NCI-H524 treated with DMSO at 0.1 percent for 48 hours (cell line): ENCODE measurements at regions not wholly inside any gene's neighbourhood (a gene's known extent, or its start where the extent isn't known, plus 50 kb on each side); places are given as distances from the start of the nearest gene placed in this dataset.
"Not testable (repeated sequence)": the region's sequence is repeated elsewhere in the genome, so short reads cannot be mapped to it uniquely, and the experiment has no call there.

Source experiments
- DNase-seq: peaks from one replicate; lab custom pipeline; 2025; lab: John Stamatoyannopoulos, UW

DNA sequence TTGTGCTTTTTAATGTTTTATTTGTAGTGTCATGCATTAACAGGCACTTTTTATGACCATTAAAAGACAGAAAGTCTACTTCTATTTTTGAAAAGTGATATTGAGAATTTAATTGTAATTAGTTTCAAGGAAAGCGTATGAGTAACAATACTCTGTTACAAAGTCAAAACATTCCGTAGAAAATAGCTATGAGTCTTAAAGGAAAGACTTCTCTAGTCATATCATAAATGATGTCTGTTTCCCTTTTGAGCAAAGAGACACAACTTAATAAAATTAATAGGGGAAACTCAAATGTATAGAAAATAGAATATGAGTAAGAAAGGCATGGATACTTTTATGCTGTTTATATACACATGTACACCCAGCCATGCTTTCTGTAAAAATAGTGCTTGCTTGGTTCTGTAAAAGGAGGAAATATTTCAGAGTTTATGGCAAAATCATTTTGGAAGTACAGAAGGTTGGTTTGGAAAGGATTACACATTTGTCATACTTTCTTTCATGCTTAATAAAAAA lies 107.8 kb upstream of the AHI1 start:
- DNase-seq, result no peak

DNA sequence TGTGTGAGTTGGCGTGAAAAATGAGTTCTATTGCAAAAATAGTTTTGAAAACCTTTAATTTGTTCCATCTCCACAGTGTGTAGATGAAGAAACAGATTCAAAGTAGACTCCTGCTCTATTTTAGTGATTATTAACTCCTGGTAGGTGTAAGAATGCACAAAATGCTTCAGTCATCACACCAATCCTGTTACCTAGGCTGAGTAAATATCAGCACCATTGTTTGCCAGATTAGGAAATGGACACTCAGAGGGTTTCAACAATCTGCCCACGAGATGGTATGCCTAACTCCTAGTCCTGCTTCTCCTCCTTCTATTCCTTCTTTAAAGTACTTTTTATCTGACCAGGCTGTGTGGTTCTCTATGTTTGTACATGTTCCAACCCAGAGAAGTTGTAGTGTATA lies 108.9 kb upstream of the AHI1 start:
- no peak for DNase-seq

DNA sequence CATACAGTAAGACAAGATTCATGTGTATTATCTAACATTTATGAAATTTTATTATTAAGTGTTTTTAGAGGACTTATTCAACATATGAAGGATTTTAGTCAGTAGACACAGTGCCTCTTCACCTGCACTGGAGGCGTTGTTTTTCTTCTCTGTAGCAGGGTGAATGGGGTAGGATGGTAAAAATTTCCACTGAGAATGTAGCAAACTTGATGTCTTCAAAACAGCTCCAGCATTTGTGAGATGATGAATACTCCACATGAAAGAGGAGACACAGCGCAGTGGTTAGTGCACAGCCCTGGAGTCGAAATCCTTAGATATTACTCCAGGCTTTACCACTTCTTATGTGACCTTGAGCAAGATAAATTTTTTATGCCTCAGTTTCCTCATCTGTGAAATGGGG lies 110.5 kb upstream of the AHI1 start:
- no peak for DNase-seq

DNA sequence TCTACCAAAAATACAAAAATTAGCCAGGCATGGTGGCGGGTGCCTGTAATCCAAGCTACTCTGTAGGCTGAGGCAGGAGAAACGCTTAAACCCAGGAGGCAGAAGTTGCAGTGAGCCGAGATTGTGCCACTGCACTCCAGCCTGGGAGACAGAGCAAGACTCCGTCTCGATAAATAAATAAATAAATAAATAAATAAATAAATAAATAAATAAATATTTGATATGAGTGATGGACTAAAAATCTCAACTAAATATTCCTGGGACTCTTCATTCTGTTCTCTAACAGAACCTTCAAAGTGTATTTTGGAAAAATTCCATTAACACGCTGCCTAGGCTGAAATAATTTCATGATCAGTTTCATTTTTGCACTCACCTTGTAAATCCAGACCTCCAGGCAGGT lies 112.7 kb upstream of the AHI1 start:
- DNase-seq, result not testable (repeated sequence)

DNA sequence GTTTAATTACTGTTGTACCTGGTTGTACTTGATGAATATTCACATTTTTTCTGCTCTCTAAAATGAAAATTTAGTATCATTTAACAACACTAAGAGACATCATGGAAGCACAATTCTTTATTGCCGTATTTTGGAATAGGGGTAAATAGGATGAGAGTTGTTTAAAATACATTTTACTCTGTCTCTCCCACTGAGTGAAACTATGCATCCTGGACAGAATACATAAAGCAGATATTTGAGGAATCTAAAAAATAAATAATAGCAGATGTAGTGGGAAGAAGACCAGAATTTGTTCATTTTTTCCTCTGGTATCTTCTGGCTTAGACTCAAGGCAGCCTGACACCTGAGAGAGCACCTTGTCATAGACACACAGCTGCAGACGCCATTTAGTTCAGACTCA lies 119.1 kb upstream of the AHI1 start:
- no peak for DNase-seq

DNA sequence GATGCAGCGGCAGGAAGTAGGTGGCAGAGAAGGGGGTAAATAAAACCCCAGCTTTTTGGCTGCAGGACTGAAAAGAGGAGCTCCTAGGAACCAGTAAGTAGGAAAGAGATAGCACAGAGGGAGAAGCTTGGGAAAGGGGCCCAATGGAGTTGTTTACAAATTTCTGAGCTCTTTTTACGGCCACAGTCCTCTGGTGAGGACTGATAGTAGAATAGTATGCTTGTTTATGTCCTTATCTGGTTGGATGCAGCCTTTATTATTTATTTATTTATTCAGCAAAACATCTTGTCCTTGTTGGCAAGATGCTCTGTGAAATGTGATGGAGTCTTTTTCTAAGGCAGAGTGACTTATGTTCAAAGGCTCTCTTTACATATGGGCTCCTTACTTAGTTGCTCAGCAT lies 119.7 kb upstream of the AHI1 start:
- DNase-seq, result no peak

DNA sequence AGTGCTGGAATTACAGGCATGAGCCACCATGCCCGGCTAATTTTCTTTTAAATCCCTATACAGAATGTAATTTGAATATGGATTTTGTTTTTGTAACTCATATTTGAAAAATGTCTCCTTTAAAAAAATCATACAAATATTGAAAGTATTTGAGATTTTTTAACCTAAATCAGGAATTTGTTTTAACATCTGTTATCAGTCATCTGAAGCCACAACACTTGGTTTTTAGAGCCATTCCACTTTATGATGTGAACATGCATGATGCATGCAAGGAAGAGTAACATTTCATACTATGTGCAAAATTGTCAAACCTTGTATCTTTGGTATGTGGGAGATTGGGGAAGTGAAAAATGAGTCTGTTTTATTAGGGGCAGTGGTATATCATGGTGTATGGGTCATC lies 124.5 kb upstream of the AHI1 start:
- DNase-seq, result no peak

DNA sequence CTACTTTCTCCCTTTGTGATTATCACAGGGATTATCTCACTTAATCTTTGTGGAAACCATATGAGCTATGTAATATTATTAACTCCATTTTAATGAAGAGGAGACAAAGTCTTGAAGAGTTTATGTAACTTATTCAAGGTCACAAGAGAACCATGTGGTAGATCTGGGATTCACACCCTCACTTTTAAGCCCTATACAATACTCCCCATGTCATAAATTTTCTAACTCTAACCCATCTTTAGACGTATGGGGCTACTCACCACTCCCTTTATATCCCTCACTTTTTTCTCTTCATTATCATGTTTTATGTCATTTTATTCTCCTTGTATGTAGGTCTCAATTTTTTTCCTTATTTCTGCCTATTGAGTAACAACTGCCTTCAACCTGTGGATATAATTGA lies 126.4 kb upstream of the AHI1 start:
- DNase-seq, result no peak

DNA sequence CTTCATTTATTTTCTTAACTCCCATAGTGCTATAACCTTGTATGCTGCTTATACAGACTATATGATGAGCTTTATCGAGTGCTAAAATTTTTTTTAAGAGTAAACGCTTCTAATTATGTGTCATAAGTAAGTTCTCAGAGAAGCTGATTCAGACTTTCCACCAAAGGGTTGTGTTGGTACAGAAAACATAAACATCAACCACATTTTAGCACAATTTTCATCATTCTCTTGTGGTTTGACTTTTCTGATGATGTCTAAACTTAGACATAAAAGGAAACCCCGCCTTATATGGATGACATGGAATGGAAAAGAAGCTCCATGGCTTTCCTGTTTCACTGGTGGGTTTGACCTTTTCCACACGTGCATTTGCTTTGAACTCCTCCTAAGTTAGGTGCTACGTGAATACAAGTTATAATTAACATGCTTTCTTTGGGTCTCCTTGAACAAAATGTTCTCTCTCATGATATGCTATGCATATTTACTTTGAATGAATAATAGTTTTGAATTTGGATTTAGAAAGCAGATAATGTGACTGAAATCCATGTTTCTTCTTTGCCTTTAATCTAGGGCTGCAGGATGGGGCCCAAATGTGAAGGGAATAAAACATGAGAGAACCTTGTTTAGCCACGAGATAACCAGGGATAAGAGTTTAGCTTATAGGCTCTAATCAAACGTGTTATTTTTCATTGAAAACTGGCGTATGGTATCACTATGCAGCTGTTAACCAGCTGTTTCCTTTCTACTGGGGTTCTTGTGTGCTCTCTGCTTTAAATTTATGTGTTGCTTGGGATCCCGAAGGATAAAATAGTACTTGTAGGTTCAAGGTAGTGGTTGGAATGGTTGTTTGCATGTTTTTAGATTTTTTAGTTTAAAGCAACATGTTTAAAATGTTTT lies 127.1 kb upstream of the AHI1 start:
- DNase-seq, result no peak

DNA sequence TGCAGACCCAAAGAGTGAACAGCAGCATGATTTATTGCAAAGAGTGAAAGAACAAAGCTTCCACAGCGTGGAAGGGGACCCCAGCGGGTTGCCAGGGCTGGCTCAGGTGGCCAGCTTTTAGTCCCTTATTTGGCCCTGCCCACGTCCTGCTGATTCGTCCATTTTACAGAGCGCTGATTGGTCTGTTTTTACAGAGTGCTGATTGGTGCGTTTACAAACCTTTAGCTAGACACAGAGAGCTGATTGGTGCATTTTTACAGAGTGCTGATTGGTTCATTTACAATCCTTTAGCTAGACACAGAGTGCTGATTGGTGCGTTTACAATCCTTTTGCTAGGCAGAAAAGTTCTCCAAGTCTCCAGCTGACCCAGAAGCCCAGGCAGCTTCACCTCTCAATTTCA lies 128.5 kb upstream of the AHI1 start:
- not testable (repeated sequence) for DNase-seq

DNA sequence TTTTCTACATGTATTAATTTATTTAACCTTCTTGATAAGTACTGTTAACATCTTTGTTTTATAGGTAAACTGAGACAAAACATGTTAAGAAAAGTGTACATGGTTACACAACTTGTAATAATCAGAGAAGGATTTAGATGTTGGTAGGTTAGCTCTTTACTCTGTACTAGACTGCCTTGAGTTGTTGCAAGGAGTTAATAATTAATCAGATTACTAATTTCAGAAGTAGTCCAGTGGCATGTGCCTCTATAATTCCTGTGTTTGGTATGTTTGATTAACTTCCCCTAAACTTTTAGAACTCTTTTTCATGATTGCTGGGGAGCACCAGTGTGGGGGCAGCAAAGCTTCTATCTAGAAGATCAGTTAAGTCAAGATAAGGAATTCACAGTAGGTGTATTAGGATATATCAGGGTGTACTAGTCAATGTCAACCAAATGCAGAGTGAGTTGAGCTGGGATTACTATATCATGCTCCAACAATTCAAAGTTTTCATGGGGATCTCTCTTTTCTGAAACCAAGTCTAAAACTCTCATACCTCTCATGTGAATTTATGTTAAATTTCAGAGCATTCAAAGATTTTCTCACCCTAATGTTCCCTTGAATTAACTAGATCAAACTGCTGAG lies 129.7 kb upstream of the AHI1 start:
- no peak for DNase-seq

DNA sequence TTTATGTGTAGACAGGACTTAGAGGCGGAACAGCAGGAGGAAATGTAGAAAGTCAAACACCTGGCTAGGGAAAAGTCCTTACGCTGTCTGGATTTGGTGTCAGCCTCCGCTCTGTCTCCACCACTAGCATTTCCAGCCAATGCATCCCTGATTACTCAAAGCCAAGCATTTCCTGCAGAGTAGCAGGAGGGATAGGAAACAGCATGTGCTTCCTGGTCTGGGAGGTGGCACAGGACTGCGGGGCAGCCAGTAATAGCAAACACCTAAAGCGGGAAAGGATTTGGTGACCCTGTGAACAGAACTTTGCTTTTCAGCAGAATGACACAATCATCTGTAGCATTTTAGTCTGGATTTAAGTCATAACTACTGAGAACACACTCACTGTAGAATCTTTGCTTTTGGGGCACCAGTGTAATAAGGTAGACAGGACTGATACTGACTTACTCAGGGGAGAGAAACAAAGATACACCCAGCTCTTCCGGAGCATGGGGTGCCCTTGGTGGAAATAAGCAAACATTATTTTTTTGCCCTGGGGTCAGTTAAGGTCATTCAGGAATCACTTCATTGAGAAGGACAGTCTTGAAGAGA lies 133.3 kb upstream of the AHI1 start:
- no peak for DNase-seq

DNA sequence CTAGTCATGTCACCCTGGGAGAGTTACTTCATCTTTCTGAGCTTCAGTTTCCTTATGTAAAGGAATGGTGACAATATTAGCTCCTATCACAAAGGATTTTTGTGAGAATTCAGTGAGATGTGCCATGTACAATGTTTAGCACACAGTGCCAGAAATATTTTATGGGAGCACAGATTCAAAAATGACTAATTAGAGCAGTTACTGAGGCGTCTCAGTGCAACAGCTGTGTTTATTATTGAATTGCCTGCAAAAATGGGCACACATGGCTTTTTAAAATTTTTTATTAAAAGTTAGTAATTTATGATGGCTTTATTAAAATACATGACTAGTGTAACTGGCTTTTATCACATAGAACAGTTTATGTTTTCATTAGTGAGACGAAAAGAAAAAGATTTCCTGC lies 134.3 kb upstream of the AHI1 start:
- no peak for DNase-seq

DNA sequence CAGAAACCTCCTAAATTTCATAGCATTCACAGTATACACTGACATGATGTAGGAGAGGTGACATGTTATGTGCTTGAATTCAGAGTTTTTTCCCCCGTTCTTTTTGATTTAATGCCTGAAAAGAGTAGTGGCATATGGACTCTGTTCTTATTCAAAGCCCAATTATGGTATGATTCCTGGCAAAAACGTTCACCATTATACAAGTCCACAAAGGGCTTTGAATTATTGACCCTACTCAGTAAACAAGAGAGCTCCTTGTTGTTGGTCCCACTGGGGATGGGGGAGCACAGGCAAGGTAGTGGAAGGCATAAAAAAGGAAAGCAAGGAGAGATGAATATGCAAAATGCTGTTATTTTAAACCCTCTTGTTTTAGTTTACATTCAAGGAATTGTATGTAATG lies 136.0 kb upstream of the AHI1 start:
- DNase-seq, result no peak

DNA sequence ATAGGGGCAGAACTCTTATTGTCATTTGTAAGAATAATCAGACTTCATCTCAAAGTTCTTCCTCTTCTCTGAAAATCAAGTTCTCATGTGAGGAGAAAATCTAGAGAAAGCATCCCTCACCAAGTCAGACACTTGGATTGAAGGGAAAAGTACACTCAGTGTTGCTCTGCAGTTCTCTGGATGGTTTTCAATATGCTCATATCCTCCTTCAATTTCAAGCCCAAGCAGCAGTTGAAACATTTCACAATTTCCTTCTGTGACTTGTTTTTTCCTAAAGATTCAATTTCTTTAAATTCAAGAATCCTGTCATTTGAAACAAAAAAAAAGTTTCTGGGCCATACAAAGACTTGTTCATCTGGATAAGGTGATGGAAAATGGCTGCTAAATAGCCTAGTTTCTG lies 140.2 kb upstream of the AHI1 start:
- DNase-seq, result no peak

DNA sequence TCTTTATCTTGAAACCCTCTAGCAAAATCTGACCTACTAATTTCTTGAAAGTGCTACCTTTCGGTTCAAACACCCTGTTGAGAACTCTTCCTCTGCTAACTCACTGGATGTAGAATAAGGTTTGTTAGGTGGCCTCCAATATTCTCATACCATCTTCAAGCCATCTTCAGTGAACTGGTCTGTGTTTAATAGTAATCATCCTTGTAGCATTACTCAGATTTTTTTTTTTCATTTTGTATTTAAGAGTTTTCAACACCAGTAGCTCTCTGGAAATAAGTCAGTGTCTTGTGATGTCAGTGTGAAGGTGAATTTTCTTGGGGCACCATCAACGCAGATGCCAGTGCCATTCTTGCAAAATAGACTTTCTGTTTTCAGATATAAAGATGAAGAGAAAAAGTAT lies 140.6 kb upstream of the AHI1 start:
- DNase-seq, result no peak

DNA sequence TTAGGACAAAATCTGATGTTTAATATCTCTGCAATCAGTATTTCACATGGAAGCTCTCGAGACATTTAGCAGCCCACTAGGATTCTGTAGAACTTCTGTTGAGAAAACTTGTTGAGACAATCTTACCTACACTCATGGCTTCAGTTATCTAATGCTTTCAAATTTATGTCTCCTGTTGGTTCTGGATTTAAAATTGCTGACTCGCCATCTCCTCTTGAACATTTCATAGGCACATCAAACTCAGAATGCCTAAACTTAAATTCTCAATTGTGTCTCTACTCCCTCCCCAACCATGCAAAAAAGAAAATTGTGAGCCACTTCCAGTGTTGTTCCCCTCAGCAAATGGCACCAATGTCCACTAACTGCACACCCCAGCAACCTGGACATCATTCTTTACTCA lies 142.5 kb upstream of the AHI1 start:
- no peak for DNase-seq

DNA sequence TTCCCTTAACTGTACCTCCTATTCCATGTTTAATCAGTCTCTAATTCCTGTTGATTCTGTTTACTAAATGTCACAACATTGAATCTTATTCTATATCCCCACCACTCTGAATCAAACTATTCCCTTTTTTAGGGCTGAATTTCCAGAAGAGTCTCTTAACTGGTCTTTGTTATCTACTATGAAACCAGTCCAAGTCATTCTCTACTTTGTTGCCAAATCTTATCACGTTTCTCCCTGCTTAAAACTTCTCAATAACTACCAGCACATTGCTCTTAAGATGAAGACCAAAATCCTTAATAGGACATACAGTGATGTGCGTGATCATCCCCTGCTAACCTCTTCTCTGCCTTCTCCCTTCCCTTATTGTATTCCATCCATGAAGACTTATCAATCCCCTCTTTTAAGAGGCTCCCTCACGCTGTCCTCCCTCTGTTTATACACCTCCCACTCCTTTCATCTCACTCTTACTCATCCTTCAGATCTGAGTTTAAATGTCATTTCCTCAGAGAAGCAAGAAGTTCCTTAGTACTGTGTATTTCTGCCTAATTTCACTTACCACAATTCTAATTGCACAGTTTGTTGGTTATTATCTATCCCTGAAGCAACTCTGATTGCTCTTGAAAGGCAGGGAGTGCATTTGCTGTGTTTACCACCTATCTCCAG lies 143.0 kb upstream of the AHI1 start:
- no peak for DNase-seq

DNA sequence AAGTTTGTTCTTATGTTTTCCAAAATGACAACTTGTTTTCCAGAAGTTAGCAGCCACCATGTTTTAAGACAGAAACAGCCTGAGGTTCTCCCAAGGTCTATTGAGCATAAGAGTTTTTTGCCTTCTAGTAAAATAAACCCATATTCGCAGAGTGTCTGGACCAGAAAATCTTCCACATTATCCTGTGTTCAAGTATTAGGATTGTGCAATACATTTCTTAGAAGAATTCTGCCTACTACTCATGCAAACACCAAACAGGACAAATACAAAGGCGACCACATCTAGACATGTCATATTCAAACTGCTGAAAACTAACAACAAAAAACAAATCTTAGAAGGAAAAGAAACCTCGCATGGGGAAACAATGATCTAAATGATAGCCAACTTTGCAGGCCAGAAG lies 145.4 kb upstream of the AHI1 start:
- DNase-seq, result no peak

DNA sequence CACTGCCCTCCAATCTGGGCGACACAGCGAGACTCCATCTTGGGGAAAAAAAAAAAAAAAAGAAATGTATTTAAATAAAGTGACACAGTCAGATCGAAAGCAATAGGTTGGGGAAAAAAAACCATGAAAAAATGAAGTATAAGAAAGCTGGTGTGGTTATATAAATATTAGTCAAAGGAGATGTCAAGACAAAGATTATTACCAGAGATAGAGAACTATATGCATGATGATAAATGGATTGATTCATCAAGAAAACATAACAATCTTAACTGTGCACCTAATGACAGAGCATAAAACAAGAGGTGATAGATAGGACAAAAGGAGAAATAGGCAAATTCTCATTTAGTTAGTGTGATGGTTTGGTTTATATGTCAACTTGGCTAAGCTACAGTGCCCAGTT lies 146.9 kb upstream of the AHI1 start:
- no peak for DNase-seq

DNA sequence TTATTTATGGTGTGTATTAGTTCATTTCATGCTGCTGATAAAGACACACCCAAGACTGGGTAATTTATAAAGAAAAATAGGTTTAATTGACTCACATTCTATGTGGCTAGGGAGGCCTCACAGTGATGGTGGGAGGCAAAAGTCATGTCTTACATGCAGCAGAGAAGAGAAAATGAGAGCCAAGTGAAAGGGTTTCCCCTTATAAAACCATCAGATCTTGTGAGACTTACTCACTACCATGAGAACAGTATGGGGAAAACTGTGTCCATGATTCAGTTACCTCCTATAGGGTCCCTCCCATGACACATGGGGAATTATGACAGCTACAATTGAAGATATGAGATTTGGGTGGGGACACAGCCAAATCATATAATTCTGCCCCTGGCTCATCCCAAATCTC lies 150.0 kb upstream of the AHI1 start:
- no peak for DNase-seq

DNA sequence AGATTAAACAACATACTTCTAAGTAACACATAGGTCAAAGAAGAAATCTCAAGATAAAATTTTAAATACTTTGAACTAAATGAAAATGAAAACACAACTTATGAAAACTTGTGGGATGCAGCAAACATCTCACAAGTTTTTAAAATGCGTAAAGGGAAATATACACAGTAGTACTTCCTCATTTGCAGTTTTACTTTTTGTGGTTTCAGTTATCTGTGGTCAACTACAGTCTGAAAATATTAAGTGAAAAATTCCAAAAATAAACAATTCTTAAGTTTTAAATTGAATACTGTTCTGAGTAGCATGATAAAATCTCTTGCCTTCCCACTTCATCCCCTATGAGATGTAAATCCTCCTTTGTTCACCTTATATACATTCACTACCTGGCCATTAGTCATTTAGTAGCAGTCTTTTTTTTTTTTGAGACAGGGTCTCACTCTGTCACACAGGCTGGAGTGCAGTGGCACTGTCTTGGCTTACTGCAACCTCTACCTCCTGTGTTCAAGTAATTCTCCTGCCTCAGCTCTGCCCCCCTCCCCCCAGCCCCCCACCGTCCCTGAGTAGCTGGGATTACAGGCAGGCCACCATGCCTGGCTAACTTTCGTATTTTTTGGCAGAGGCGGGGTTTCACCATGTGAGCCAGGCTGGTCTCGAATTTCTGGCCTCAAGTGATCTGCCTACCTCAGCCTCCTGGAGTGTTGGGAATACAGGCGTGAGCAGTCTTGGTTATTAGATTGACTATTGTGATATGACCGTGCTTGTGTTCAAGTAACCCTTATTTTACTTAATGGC lies 154.6 kb upstream of the AHI1 start:
- no peak for DNase-seq
